Neuronal stem cell (in vitro differentiated cells): ENCODE measurements at regions not wholly inside any gene's neighbourhood (a gene's known extent, or its start where the extent isn't known, plus 50 kb on each side); places are given as distances from the start of the nearest gene placed in this dataset.
"Not testable (repeated sequence)": the region's sequence is repeated elsewhere in the genome, so short reads cannot be mapped to it uniquely, and the experiment has no call there.

Experiments
- DNase-seq: peaks from one replicate; pipeline ENCODE4 v3.0.0-alpha.2; 2013; ENCODE audit warnings: low spot score
- H2AFZ ChIP-seq: one replicate; pipeline ENCODE4 v1.6.1; 2013; ENCODE audit warnings: mild to moderate bottlenecking, low read length, inconsistent platforms
- H2AK5ac ChIP-seq: 2 replicates; pipeline ENCODE4 v1.6.1; 2013; ENCODE audit warnings: low read depth, mild to moderate bottlenecking, inconsistent platforms, low read length, moderate library complexity, mixed read lengths
- H2BK120ac ChIP-seq: 2 replicates; pipeline ENCODE4 v1.6.1; 2013; ENCODE audit warnings: low read depth, mild to moderate bottlenecking, inconsistent platforms, low read length, moderate library complexity, mixed read lengths
- H2BK12ac ChIP-seq: one replicate; pipeline ENCODE4 v1.6.1; 2013; ENCODE audit warnings: low read length, inconsistent platforms
- H2BK15ac ChIP-seq: 2 replicates; pipeline ENCODE4 v1.6.1; 2013; ENCODE audit warnings: mild to moderate bottlenecking, low read length, inconsistent platforms, mixed read lengths
- H2BK5ac ChIP-seq: one replicate; pipeline ENCODE4 v1.6.1; 2013; ENCODE audit warnings: inconsistent platforms, mild to moderate bottlenecking, low read length, moderate library complexity
- H3K14ac ChIP-seq: one replicate; pipeline ENCODE4 v1.6.1; 2013; ENCODE audit warnings: low read length, inconsistent platforms
- H3K18ac ChIP-seq: 2 replicates; pipeline ENCODE4 v1.6.1; 2013; ENCODE audit warnings: low read length, inconsistent platforms
- H3K23ac ChIP-seq: 2 replicates; pipeline ENCODE4 v1.6.1; 2013; ENCODE audit warnings: low read depth, mild to moderate bottlenecking, mixed read lengths, low read length, inconsistent platforms; ENCODE audit not compliant: poor library complexity
- H3K27ac ChIP-seq: replicated peaks from 3 replicates; pipeline ENCODE4 v1.5.1; 2013; ENCODE audit warnings: low read length, inconsistent platforms
- H3K27me3 ChIP-seq, 3 experiments: 2 replicates each; pipeline ENCODE4 v1.6.1; 2013; ENCODE audit warnings: low read length in 3 of 3, mild to moderate bottlenecking in 2 of 3, inconsistent platforms in 1 of 3, low read depth in 1 of 3, mixed read lengths in 1 of 3, moderate library complexity in 1 of 3; ENCODE audit not compliant: control insufficient read depth in 3 of 3, insufficient read depth in 3 of 3
- H3K36me3 ChIP-seq, 2 donors: replicated peaks in 1 of 2; 2 replicates each; pipeline ENCODE4 v1.6.1; 2013; ENCODE audit warnings: low read length in 2 of 2; ENCODE audit not compliant: control insufficient read depth in 2 of 2, insufficient read depth in 2 of 2
- H3K4ac ChIP-seq: 2 replicates; pipeline ENCODE4 v1.6.1; 2013; ENCODE audit warnings: inconsistent platforms, mild to moderate bottlenecking, low read length, moderate library complexity
- H3K4me1 ChIP-seq, 2 donors: 1 replicate in 1 of 2; 2 replicates in 1 of 2; pipeline ENCODE4 v1.6.1; 2013; ENCODE audit warnings: low read length in 2 of 2, low read depth in 1 of 2; ENCODE audit not compliant: control insufficient read depth in 2 of 2, insufficient read depth in 1 of 2
- H3K4me2 ChIP-seq: one replicate; pipeline ENCODE4 v1.6.1; 2013; ENCODE audit warnings: mild to moderate bottlenecking, low read length, inconsistent platforms; ENCODE audit not compliant: insufficient read depth, poor library complexity, severe bottlenecking
- H3K4me3 ChIP-seq, 2 donors: 2 replicates each; pipeline ENCODE4 v1.5.1; 2013; ENCODE audit warnings: low read length in 2 of 2, mild to moderate bottlenecking in 2 of 2, inconsistent platforms in 1 of 2, moderate library complexity in 1 of 2
- H3K79me1 ChIP-seq: one replicate; pipeline ENCODE4 v1.6.1; 2013; ENCODE audit warnings: low read depth, mild to moderate bottlenecking, inconsistent platforms, low read length, moderate library complexity
- H3K9ac ChIP-seq: one replicate; pipeline ENCODE4 v1.6.1; 2013; ENCODE audit warnings: mild to moderate bottlenecking, low read depth, low read length, inconsistent platforms; ENCODE audit not compliant: poor library complexity
- H3K9me3 ChIP-seq, 2 donors: replicated peaks in 1 of 2; 2 replicates each; pipeline versions ENCODE3 to v1.6.1; 2013; ENCODE audit warnings: low read length in 2 of 2, mild to moderate bottlenecking in 2 of 2, inconsistent platforms in 1 of 2, low read depth in 1 of 2, mixed read lengths in 1 of 2, moderate library complexity in 1 of 2; ENCODE audit not compliant: control insufficient read depth in 2 of 2, insufficient read depth in 1 of 2
- H4K8ac ChIP-seq: one replicate; pipeline ENCODE4 v1.6.1; 2013; ENCODE audit warnings: low read depth, mild to moderate bottlenecking, inconsistent platforms, low read length, moderate library complexity
- H4K91ac ChIP-seq: one replicate; pipeline ENCODE4 v1.6.1; 2013; ENCODE audit warnings: low read length, low read depth, mild to moderate bottlenecking, inconsistent platforms; ENCODE audit not compliant: poor library complexity
- WGBS, 2 donors: extraction: QIAGEN DNeasy Blood & Tissue Kit; methylation state at CpG; one replicate each; pipeline ENCODE4 v1.1.7; 2013; ENCODE audit warnings: missing lambda C conversion rate in 2 of 2, mixed read lengths in 1 of 2; ENCODE audit not compliant: insufficient read length in 2 of 2, insufficient replicate concordance in 1 of 2; ENCODE audit errors: extremely low coverage in 2 of 2; 5-methylcytosine and 5-hydroxymethylcytosine counted together

DNA sequence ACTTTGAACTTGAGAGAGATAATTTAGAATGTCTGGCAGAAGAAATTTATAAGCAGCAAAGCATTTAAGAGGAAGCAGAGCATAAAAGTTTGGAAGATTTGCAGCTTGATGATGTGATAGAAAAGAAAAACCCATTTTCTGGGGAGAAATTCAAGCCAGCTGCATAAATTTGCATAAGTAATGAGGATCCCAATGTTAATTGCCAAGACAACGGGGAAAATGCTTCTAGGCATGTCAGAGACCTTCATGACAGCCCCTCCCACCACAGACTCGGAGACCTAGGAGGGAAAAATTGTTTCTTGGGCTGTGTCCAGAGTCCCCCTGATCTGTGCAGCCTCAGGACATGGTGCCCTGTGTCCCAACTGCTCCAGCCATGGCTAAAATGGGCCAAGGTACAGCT is 263.6 kb upstream of the POT1 start:
- Histone ChIP-seq H4K8ac (no peak overlapping the region), H3K27ac (no peak overlapping the region), H3K23ac (no peak overlapping the region), H3K27me3 (no peaks in the 10 kb centered on the region), H3K4ac (no peak overlapping the region), H3K9me3 (no peaks in the 10 kb centered on the region), H3K79me1 (no peaks in the 10 kb centered on the region), H2BK15ac (no peak overlapping the region), H4K91ac (no peak overlapping the region), H3K4me1 (peaks cover 0 to 5% of the 10 kb centered on the region in 2 donors), H3K9ac (no peak overlapping the region), H3K4me2 (no peak overlapping the region), H3K14ac (no peak overlapping the region), H2BK5ac (no peak overlapping the region), H2BK120ac (no peak overlapping the region), H3K18ac (no peak overlapping the region), H2AFZ (peak overlapping the region; percentile 47), H2BK12ac (no peak overlapping the region), H2AK5ac (no peak overlapping the region), H3K4me3 (no peak overlapping the region), H3K36me3 (no peaks in the 10 kb centered on the region)
- DNase-seq = no peak
- WGBS, 2 donors = no CpG with 5 or more reads among the region's 2 CpGs

DNA sequence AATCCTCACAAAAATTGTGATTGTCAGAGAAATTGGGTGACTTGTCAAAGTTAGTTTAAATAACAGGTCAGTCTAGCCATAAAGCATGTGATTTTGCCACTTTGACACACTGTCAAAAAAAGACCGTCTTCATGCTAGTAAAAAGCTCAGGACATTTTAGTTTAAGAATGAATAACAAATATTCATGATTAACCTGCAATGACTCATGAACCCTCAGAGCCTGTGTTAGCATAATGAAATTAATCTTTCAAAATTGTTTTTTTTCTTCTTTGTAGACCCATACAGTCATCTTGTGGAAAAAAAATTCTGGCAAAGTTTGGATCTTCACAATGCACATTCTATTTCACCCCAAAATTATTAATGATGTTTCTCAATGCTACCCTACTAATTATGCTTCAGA is 255.2 kb upstream of the POT1 start:
- H3K23ac ChIP-seq = no peak overlapping the region
- H3K9me3 ChIP-seq = no peaks in the 10 kb centered on the region
- WGBS, 2 donors = no CpG with 5 or more reads among the region's 1 CpG
- no peaks in the 10 kb centered on the region for H3K27me3 ChIP-seq
- H3K18ac ChIP-seq = no peak overlapping the region
- H2AK5ac ChIP-seq = no peak overlapping the region
- no peaks in the 10 kb centered on the region for H3K4me1 ChIP-seq
- H3K9ac ChIP-seq = no peak overlapping the region
- no peak overlapping the region for H2BK120ac ChIP-seq
- DNase-seq = no peak
- no peak overlapping the region for H3K4me2 ChIP-seq
- no peaks in the 10 kb centered on the region for H3K36me3 ChIP-seq
- no peak overlapping the region for H4K91ac ChIP-seq
- no peak overlapping the region for H2BK5ac ChIP-seq
- H3K14ac ChIP-seq = no peak overlapping the region
- no peak overlapping the region for H2BK12ac ChIP-seq
- H2BK15ac ChIP-seq = no peak overlapping the region
- no peak overlapping the region for H3K4ac ChIP-seq
- H3K79me1 ChIP-seq = no peaks in the 10 kb centered on the region
- no peak overlapping the region for H3K27ac ChIP-seq
- H2AFZ ChIP-seq = no peak overlapping the region
- no peak overlapping the region for H3K4me3 ChIP-seq
- no peak overlapping the region for H4K8ac ChIP-seq

DNA sequence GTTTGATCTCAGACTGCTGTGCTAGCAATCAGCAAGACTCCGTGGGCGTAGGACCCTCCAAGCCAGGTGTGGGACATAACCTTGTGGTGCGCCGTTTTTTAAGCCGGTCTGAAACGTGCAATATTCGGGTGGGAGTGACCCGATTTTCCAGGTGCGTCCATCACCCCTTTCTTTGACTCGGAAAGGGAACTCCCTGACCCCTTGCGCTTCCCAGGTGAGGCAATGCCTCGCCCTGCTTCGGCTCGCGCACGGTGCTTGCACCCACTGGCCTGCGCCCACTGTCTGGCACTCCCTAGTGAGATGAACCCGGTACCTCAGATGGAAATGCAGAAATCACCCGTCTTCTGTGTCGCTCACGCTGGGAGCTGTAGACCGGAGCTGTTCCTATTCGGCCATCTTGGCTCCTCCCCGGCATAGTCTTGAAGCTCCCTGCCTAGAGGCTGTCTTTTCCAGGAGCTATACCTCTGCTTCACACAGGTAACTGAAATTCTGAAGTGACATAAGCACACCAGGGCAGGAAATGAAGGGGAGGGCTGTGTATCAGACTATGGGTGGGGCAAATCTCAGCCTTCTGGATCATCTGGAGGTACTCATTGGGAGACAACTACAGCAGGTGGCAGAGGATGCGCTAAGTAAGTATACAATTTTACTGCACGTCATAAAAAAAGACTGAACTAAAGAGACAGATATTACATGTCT is 252.1 kb upstream of the POT1 start:
- not testable (repeated sequence) for DNase-seq, H3K4me2 ChIP-seq, H3K27me3 ChIP-seq, H3K9ac ChIP-seq, H4K8ac ChIP-seq, H2BK5ac ChIP-seq, H3K4ac ChIP-seq, H4K91ac ChIP-seq, H3K27ac ChIP-seq, H2AK5ac ChIP-seq, H2BK15ac ChIP-seq, H3K14ac ChIP-seq, H3K9me3 ChIP-seq, H2BK12ac ChIP-seq, H3K36me3 ChIP-seq, H3K4me1 ChIP-seq, H3K18ac ChIP-seq, H3K23ac ChIP-seq, H3K4me3 ChIP-seq, H3K79me1 ChIP-seq, H2BK120ac ChIP-seq
- no CpG with 5 or more reads among the region's 26 CpGs for WGBS, 2 donors
- peak overlapping the region; percentile 79 for H2AFZ ChIP-seq

DNA sequence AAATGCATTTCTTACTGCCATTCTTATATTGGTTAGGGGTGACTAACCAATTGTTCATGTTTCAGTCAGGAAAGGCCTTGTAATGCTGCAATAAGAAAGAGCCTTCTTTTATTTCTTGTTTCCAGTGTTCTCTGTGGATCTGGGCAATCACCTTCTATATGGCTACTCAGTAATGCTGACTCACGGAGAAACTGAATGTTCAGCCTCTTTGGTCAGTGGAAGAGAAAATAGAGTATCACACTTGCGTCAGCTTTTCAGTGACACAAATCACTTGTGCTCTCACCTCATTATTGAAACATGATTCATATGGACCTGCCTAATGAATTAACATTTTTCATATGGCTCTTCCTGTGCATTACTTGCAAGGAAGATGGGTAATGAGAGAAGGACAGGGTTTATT is 243.9 kb upstream of the POT1 start:
- Histone ChIP-seq H3K18ac (no peak overlapping the region), H3K27me3 (no peaks in the 10 kb centered on the region), H4K91ac (no peak overlapping the region), H3K79me1 (no peaks in the 10 kb centered on the region), H3K4me3 (no peak overlapping the region), H3K4ac (no peak overlapping the region), H4K8ac (no peak overlapping the region), H2AFZ (no peak overlapping the region), H3K14ac (no peak overlapping the region), H3K9ac (no peak overlapping the region), H3K4me1 (no peaks in the 10 kb centered on the region), H2AK5ac (no peak overlapping the region), H3K27ac (no peak overlapping the region), H2BK120ac (no peak overlapping the region), H2BK5ac (no peak overlapping the region), H2BK15ac (no peak overlapping the region), H3K9me3 (no peaks in the 10 kb centered on the region), H2BK12ac (no peak overlapping the region), H3K4me2 (no peak overlapping the region), H3K23ac (no peak overlapping the region), H3K36me3 (no peaks in the 10 kb centered on the region)
- no peak for DNase-seq
- no CpG with 5 or more reads among the region's 2 CpGs for WGBS, 2 donors
